K562 (cell line): ENCODE measurements at regions not wholly inside any gene's neighbourhood (a gene's known extent, or its start where the extent isn't known, plus 50 kb on each side); places are given as distances from the start of the nearest gene placed in this dataset.

ENCODE experiments used
- ATAC-seq: fragments of 200-7000 bp; cut with Tn5 transposase; 3 replicates; pipeline ENCODE4 v1.9.1; 2020; ENCODE audit warnings: moderate library complexity
- BruUV-seq: library from RNA; stranded (reverse); fragments of 400-500 nt; replicated peaks from 2 replicates; lab custom pipeline; 2021; lab: Mats Ljungman, UMichigan
- CTCF ChIA-PET: fragments of 300-600 bp; formaldehyde crosslinking; extraction: SDS; loops from one replicate; lab custom pipeline; 2021; ENCODE audit warnings: low intra/inter-chr PET ratio; lab: Yijun Ruan, JAX
- POLR2A ChIA-PET: fragments of 300-600, 350-650 bp; sonication (Branson Sonifier 250); formaldehyde crosslinking; extraction: SDS; loops from one replicate; lab custom pipeline; 2021; ENCODE audit warnings: antibody characterized with exemption, inconsistent platforms; lab: Yijun Ruan, JAX
- DNase-seq, 4 experiments: peaks; one replicate each; pipeline versions ENCODE4 v3.0.0 to v3.0.0-alpha.2; 2011 to 2018; ENCODE audit warnings: low spot score in 3 of 4, mixed read lengths in 3 of 4; ENCODE audit errors: extremely low read depth in 1 of 4
- FAIRE-seq: peaks from 2 replicates; lab custom pipeline; 2011; peaks lifted over from hg19 to GRCh38; lab: Jason Lieb, UNC
- H2AFZ ChIP-seq: 2 replicates; pipeline ENCODE4 v1.6.0; 2011; ENCODE audit warnings: low read depth, low read length, control low read depth, inconsistent platforms
- H3K27ac ChIP-seq: fragments of 200-600 bp; 3 replicates; pipeline ENCODE4 v1.8.0; 2011; ENCODE audit warnings: low read depth, mild to moderate bottlenecking, control low read depth, inconsistent platforms, low read length, moderate library complexity, mixed read lengths; ENCODE audit errors: extremely low read depth
- H3K27me3 ChIP-seq, 2 experiments: fragments of 300-600 bp in 1 of 2; 2 replicates in 1 of 2; 3 replicates in 1 of 2; pipeline versions ENCODE4 v1.6.0 to v1.8.0; 2011; ENCODE audit warnings: inconsistent platforms in 2 of 2, low read length in 2 of 2, mild to moderate bottlenecking in 1 of 2, mixed read lengths in 1 of 2, moderate library complexity in 1 of 2; ENCODE audit not compliant: control insufficient read depth in 2 of 2, insufficient read depth in 2 of 2
- H3K36me3 ChIP-seq: fragments of 300-600 bp; 3 replicates; pipeline ENCODE4 v1.8.0; 2011; ENCODE audit warnings: mild to moderate bottlenecking, low read length, inconsistent platforms; ENCODE audit not compliant: control insufficient read depth, insufficient read depth
- H3K4me1 ChIP-seq, 2 experiments: fragments of 200-600 bp in 1 of 2; replicated peaks in 1 of 2; 2 replicates in 1 of 2; 3 replicates in 1 of 2; pipeline versions ENCODE4 v1.5.1 to v1.8.0; 2011; ENCODE audit warnings: inconsistent platforms in 2 of 2, low read length in 2 of 2, mild to moderate bottlenecking in 1 of 2, mixed read lengths in 1 of 2, moderate library complexity in 1 of 2; ENCODE audit not compliant: control insufficient read depth in 2 of 2, insufficient read depth in 2 of 2
- H3K4me2 ChIP-seq: 2 replicates; pipeline ENCODE4 v1.6.1; 2011; ENCODE audit warnings: low read length, control low read depth, inconsistent platforms, mixed read lengths; ENCODE audit not compliant: insufficient read depth
- H3K4me3 ChIP-seq: fragments of 200-600 bp; sonication (generic), shearing (Covaris generic); 2 replicates; pipeline ENCODE4 v1.5.1; 2016; ENCODE audit warnings: control low read depth, inconsistent platforms
- H3K79me2 ChIP-seq: fragments of 200-600 bp; 3 replicates; pipeline ENCODE4 v1.8.0; 2011; ENCODE audit warnings: low read length, inconsistent platforms; ENCODE audit not compliant: control insufficient read depth, insufficient read depth
- H3K9ac ChIP-seq, 2 experiments: 2 replicates each; pipeline versions ENCODE4 v1.6.0 to v1.6.1; 2011; ENCODE audit warnings: low read depth in 2 of 2, low read length in 2 of 2, control low read depth in 1 of 2, inconsistent platforms in 1 of 2, mild to moderate bottlenecking in 1 of 2, mixed read lengths in 1 of 2; ENCODE audit not compliant: insufficient read depth in 1 of 2
- H3K9me1 ChIP-seq: one replicate; pipeline ENCODE4 v1.6.0; 2011; ENCODE audit warnings: inconsistent platforms, mild to moderate bottlenecking, low read length, moderate library complexity; ENCODE audit not compliant: control insufficient read depth, insufficient read depth
- H3K9me3 ChIP-seq: replicated peaks from 2 replicates; pipeline ENCODE4 v1.5.1; 2011; ENCODE audit warnings: low read depth, low read length, inconsistent platforms; ENCODE audit not compliant: control insufficient read depth, insufficient read depth
- H4K20me1 ChIP-seq: replicated peaks from 2 replicates; pipeline ENCODE4 v1.6.1; 2011; ENCODE audit warnings: low read length, inconsistent platforms, mixed read lengths; ENCODE audit not compliant: control insufficient read depth, insufficient read depth
- CBX5 ChIP-seq: IDR thresholded peaks from 2 replicates; pipeline ENCODE4 v1.6.1; 2014; ENCODE audit warnings: low read depth, borderline replicate concordance
- EP300 ChIP-seq: IDR thresholded peaks from 2 replicates; pipeline ENCODE4 v1.6.1; 2012; ENCODE audit warnings: low read length, improper control_type of control experiment
- FOS ChIP-seq: IDR thresholded peaks from 3 replicates; pipeline ENCODE4 v1.6.1; 2011; ENCODE audit not compliant: insufficient read length; ENCODE audit errors: extremely low read depth
- FOXP1 ChIP-seq: sonication (generic); formaldehyde crosslinking; IDR thresholded peaks from 2 replicates; pipeline ENCODE4 v1.8.0; 2022; ENCODE audit warnings: mild to moderate bottlenecking, missing genetic modification reagents
- PCBP1 ChIP-seq: fragments of 200-400 bp; formaldehyde crosslinking; IDR thresholded peaks from 2 replicates; pipeline ENCODE4 v1.6.1; 2018; ENCODE audit warnings: mild to moderate bottlenecking, low read depth, low read length; ENCODE audit not compliant: poor library complexity, severe bottlenecking
- ZFPM2 ChIP-seq: fragments of 250-450 bp; sonication (Bioruptor Pico); IDR thresholded peaks from 2 replicates; pipeline ENCODE4 v1.5.1; 2022; ENCODE audit warnings: mild to moderate bottlenecking
- ZNF282 ChIP-seq: sonication (generic); formaldehyde crosslinking; IDR thresholded peaks from 2 replicates; pipeline ENCODE4 v1.8.1; 2023; ENCODE audit warnings: missing genetic modification reagents
- ZNF324 ChIP-seq: fragments of 250-450 bp; sonication (Bioruptor Pico); IDR thresholded peaks from 2 replicates; pipeline ENCODE4 v1.4.0; 2020; ENCODE audit warnings: mild to moderate bottlenecking
- ZNF695 ChIP-seq: fragments of 450-650 bp; formaldehyde crosslinking; IDR thresholded peaks from 2 replicates; pipeline ENCODE4 v1.4.0; 2020; ENCODE audit warnings: mild to moderate bottlenecking, moderate library complexity
- WGBS: fragments of 100-300 bp; shearing (Covaris generic); methylation state at CpG from one replicate; pipeline ENCODE4 v1.1.6; 2016; ENCODE audit warnings: low coverage, mixed read lengths; ENCODE audit not compliant: insufficient coverage; ENCODE audit errors: missing lambda C conversion rate; 5-methylcytosine and 5-hydroxymethylcytosine counted together
- in situ Hi-C: fragments of 300-500 bp; cut with MboI; formaldehyde crosslinking; loops from 4 replicates; pipeline ENCODE4 v1.15.0; 2018; ENCODE audit warnings: inconsistent platforms, mixed read lengths
- intact Hi-C: fragments of 100-400 bp; cut with micrococcal nuclease; formaldehyde crosslinking; loops from 2 replicates; pipeline ENCODE4 v1.14.2; 2022
- TF ChIP-seq, protein P1 (sequence below): fragments of 450-650 bp; IDR thresholded peaks from 2 replicates; pipeline ENCODE4 v1.6.1; 2018; ENCODE audit not compliant: partially characterized antibody
- TF ChIP-seq, protein P2 (sequence below): fragments of 250-450 bp; sonication (Bioruptor Pico); IDR thresholded peaks from 2 replicates; pipeline ENCODE4 v1.4.0; 2020

DNA sequence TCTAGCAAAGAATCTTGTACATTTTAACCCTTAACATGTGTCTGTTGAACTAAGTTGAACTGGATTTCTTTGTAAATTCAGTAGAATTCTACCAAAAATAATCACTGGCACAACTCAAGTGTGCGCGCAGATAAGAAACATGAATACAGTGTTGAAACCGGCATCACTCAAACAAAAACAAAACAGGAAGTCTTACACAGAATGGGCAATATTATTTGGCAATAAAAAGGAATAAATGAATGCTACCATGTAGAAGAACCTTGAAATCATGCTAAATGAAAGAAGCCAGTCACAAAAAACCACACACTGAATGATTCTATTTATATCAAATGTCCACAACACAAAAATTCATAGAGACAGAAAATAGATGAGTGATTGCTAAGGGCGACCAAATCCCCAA, 102.9 kb upstream of the ZFHX3 start (continued):
- TF ChIP-seq, protein P1, sequence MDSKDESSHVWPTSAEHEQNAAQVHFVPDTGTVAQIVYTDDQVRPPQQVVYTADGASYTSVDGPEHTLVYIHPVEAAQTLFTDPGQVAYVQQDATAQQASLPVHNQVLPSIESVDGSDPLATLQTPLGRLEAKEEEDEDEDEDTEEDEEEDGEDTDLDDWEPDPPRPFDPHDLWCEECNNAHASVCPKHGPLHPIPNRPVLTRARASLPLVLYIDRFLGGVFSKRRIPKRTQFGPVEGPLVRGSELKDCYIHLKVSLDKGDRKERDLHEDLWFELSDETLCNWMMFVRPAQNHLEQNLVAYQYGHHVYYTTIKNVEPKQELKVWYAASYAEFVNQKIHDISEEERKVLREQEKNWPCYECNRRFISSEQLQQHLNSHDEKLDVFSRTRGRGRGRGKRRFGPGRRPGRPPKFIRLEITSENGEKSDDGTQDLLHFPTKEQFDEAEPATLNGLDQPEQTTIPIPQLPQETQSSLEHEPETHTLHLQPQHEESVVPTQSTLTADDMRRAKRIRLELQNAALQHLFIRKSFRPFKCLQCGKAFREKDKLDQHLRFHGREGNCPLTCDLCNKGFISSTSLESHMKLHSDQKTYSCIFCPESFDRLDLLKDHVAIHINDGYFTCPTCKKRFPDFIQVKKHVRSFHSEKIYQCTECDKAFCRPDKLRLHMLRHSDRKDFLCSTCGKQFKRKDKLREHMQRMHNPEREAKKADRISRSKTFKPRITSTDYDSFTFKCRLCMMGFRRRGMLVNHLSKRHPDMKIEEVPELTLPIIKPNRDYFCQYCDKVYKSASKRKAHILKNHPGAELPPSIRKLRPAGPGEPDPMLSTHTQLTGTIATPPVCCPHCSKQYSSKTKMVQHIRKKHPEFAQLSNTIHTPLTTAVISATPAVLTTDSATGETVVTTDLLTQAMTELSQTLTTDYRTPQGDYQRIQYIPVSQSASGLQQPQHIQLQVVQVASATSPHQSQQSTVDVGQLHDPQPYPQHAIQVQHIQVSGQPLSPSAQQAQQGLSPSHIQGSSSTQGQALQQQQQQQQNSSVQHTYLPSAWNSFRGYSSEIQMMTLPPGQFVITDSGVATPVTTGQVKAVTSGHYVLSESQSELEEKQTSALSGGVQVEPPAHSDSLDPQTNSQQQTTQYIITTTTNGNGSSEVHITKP = no peak
- no peak for TF ChIP-seq PCBP1

DNA sequence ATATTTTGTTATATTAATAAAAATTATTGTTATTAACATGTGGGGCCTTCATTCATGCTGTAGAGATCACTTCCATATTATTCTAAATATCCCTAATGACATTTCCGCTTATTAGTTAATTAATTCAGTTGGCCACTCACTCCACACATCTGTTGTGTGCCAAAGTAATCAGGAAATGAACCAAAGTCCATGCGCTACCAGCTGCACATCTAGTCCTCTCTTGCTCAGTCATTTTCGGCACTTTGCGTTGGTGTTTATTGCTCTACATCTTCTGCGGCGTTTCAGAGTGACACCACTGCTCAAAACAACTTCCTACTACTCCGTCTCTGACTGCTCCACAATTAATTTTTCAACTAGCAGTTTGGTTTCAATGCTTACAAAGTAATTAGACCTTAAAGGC, 101.4 kb upstream of the ZFHX3 start:
- in situ Hi-C loops (no loop called here), intact Hi-C loops (no loop called here)
- ChIA-PET CTCF (no interaction called here), POLR2A (no interaction called here)
- H3K27me3 ChIP-seq = peaks cover 7 to 15% of the 10 kb centered on the region in 2 experiments; a peak in 2 of 5 replicates
- no peaks in the 10 kb centered on the region for H3K79me2 ChIP-seq
- ATAC-seq (no peak), FAIRE-seq (no peak), DNase-seq (no peak)
- no peaks in the 10 kb centered on the region for H3K9me1 ChIP-seq
- no peaks in the 10 kb centered on the region for H3K36me3 ChIP-seq
- WGBS = 1% methylated on average over 7 of the region's 7 CpGs
- TF ChIP-seq ZNF282 (CRISPR knock-in tag) = no peak
- TF ChIP-seq ZNF695 (CRISPR knock-in tag) = no peak
- TF ChIP-seq, protein P2, sequence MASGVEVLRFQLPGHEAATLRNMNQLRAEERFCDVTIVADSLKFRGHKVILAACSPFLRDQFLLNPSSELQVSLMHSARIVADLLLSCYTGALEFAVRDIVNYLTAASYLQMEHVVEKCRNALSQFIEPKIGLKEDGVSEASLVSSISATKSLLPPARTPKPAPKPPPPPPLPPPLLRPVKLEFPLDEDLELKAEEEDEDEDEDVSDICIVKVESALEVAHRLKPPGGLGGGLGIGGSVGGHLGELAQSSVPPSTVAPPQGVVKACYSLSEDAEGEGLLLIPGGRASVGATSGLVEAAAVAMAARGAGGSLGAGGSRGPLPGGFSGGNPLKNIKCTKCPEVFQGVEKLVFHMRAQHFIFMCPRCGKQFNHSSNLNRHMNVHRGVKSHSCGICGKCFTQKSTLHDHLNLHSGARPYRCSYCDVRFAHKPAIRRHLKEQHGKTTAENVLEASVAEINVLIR (CRISPR knock-in tag) = no peak
- no peak for TF ChIP-seq ZFPM2 (CRISPR knock-in tag)
- no peak for TF ChIP-seq ZNF324 (CRISPR knock-in tag)
- no peak for TF ChIP-seq CBX5
- no peak for TF ChIP-seq EP300
- no peak for TF ChIP-seq FOXP1 (CRISPR knock-in tag)
- no peak for TF ChIP-seq FOS
- no peak overlapping the region for H3K9ac ChIP-seq
- H3K9me3 ChIP-seq = no peaks in the 10 kb centered on the region
- H3K4me1 ChIP-seq = no peaks in the 10 kb centered on the region
- no peak overlapping the region for H3K27ac ChIP-seq
- no peak overlapping the region for H2AFZ ChIP-seq
- no peaks in the 10 kb centered on the region for H4K20me1 ChIP-seq
- no TSS peak for BruUV-seq
- no peak overlapping the region for H3K4me3 ChIP-seq
- H3K4me2 ChIP-seq = no peak overlapping the region
